ENCODE measurements at regions not wholly inside any gene's neighbourhood (a gene's known extent, or its start where the extent isn't known, plus 50 kb on each side); places are given as distances from the start of the nearest gene placed in this dataset.
"Not testable (repeated sequence)": the region's sequence is repeated elsewhere in the genome, so short reads cannot be mapped to it uniquely, and the experiment has no call there.

- H3K36me3 Mint-ChIP-seq (ENCODE audit: low read depth), result no peaks in the 10 kb centered on the region
Observed at GRCh38 chr5:25544652-25545249, 900.0 kb upstream of the CDH10 start.

GRCh38 chr5:25540628-25541027, 895.9 kb upstream of the CDH10 start:
- Mint-ChIP-seq H3K4me3 (no peak overlapping the region), H3K27ac (no peak overlapping the region), H3K9me3 (no peaks in the 10 kb centered on the region), H3K36me3 (ENCODE audit: low read depth) (no peaks in the 10 kb centered on the region), H3K4me1 (no peaks in the 10 kb centered on the region), H3K27me3 (no peaks in the 10 kb centered on the region)
- ATAC-seq (replicated peaks), result no peak

More at GRCh38 chr5:25544652-25545249, 900.0 kb upstream of the CDH10 start:
- Mint-ChIP-seq H3K4me1 (no peaks in the 10 kb centered on the region), H3K27ac (no peak overlapping the region), H3K4me3 (no peak overlapping the region), H3K27me3 (no peaks in the 10 kb centered on the region), H3K9me3 (no peaks in the 10 kb centered on the region)
- ATAC-seq (replicated peaks), result no peak

GRCh38 chr5:25539536-25539935, 894.8 kb upstream of the CDH10 start:
- no peak for ATAC-seq (replicated peaks)
- Mint-ChIP-seq H3K27me3 (no peaks in the 10 kb centered on the region), H3K4me1 (no peaks in the 10 kb centered on the region), H3K9me3 (no peaks in the 10 kb centered on the region), H3K4me3 (no peak overlapping the region), H3K27ac (no peak overlapping the region), H3K36me3 (ENCODE audit: low read depth) (no peaks in the 10 kb centered on the region)

GRCh38 chr5:25536461-25536860, 891.7 kb upstream of the CDH10 start:
- not testable (repeated sequence) for H3K27ac Mint-ChIP-seq; H3K4me1 Mint-ChIP-seq; ATAC-seq (replicated peaks); H3K27me3 Mint-ChIP-seq; H3K4me3 Mint-ChIP-seq; H3K9me3 Mint-ChIP-seq; H3K36me3 Mint-ChIP-seq (ENCODE audit: low read depth)

DNA sequence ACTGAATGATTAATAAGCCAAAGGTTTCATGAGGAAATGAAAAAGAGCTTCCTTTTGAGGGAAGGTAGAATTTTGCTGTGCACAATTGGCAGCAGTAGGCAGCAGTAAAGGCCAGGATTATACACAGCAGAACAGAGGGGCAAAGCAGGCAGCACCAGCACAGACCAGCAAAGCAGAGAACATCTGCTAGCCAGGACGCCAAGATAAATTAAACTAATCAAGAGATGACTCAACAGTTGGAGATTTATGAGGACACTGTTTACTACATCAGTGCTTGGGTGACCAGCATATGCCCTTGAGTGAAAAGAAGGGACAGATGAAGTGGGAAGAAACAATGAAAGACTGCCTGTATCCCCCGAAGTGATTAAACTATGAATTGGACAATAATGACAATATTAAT, 871.4 kb upstream of the CDH10 start:
- peaks cover 8% of the 10 kb centered on the region for H3K9me3 Mint-ChIP-seq
- H3K36me3 Mint-ChIP-seq (ENCODE audit: low read depth), result no peaks in the 10 kb centered on the region
- H3K4me3 Mint-ChIP-seq, result no peak overlapping the region
- H3K27ac Mint-ChIP-seq, result no peak overlapping the region
- no peaks in the 10 kb centered on the region for H3K4me1 Mint-ChIP-seq
- no peak for ATAC-seq (replicated peaks)
- H3K27me3 Mint-ChIP-seq, result no peaks in the 10 kb centered on the region

GRCh38 chr5:25515525-25515924, 870.7 kb upstream of the CDH10 start:
- H3K27ac Mint-ChIP-seq, result no peak overlapping the region
- H3K9me3 Mint-ChIP-seq, result peaks cover 8% of the 10 kb centered on the region
- ATAC-seq (replicated peaks), result no peak
- no peak overlapping the region for H3K4me3 Mint-ChIP-seq
- no peaks in the 10 kb centered on the region for H3K4me1 Mint-ChIP-seq
- no peaks in the 10 kb centered on the region for H3K27me3 Mint-ChIP-seq
- no peaks in the 10 kb centered on the region for H3K36me3 Mint-ChIP-seq (ENCODE audit: low read depth)

GRCh38 chr5:25510692-25511091, 865.9 kb upstream of the CDH10 start:
- not testable (repeated sequence) for H3K27me3 Mint-ChIP-seq; H3K4me3 Mint-ChIP-seq; H3K27ac Mint-ChIP-seq; H3K9me3 Mint-ChIP-seq; ATAC-seq (replicated peaks); H3K36me3 Mint-ChIP-seq (ENCODE audit: low read depth); H3K4me1 Mint-ChIP-seq

DNA sequence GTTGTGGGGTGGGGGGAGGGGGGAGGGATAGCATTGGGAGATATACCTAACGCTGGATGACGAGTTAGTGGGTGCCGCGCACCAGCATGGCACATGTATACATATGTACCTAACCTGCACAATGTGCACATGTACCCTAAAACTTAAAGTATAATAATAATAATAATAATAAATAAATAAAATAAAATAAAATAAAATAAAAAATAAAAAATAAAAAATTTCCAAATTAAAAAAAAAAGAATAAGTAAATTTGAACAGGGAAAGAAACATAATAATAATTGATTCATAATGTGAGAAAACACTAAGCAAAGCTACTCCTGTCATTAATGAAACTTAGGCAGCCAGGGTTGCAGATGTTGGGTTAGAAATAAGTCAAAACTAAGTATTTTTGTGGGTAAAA, 863.2 kb upstream of the CDH10 start:
- not testable (repeated sequence) for H3K27ac Mint-ChIP-seq; H3K36me3 Mint-ChIP-seq (ENCODE audit: low read depth); H3K4me1 Mint-ChIP-seq; H3K4me3 Mint-ChIP-seq; ATAC-seq (replicated peaks); H3K27me3 Mint-ChIP-seq; H3K9me3 Mint-ChIP-seq

- H3K27me3 Mint-ChIP-seq, result no peaks in the 10 kb centered on the region
- H3K36me3 Mint-ChIP-seq (ENCODE audit: low read depth), result no peaks in the 10 kb centered on the region
- ATAC-seq (replicated peaks), result no peak
- no peaks in the 10 kb centered on the region for H3K4me1 Mint-ChIP-seq
- H3K9me3 Mint-ChIP-seq, result peaks cover 6% of the 10 kb centered on the region
- no peak overlapping the region for H3K27ac Mint-ChIP-seq
- H3K4me3 Mint-ChIP-seq, result no peak overlapping the region
Observed at GRCh38 chr5:25500635-25501034, 855.9 kb upstream of the CDH10 start.

- ATAC-seq (replicated peaks), result no peak
- Mint-ChIP-seq H3K9me3 (peaks cover 11% of the 10 kb centered on the region), H3K27ac (no peak overlapping the region), H3K36me3 (ENCODE audit: low read depth) (no peaks in the 10 kb centered on the region), H3K4me3 (no peak overlapping the region), H3K4me1 (no peaks in the 10 kb centered on the region), H3K27me3 (no peaks in the 10 kb centered on the region)
Observed at GRCh38 chr5:25489834-25490538, 845.2 kb upstream of the CDH10 start.

GRCh38 chr5:25488119-25488518, 843.3 kb upstream of the CDH10 start:
- no peak for ATAC-seq (replicated peaks)
- Mint-ChIP-seq H3K9me3 (peaks cover 15% of the 10 kb centered on the region), H3K27ac (no peak overlapping the region), H3K27me3 (no peaks in the 10 kb centered on the region), H3K4me3 (no peak overlapping the region), H3K36me3 (ENCODE audit: low read depth) (no peaks in the 10 kb centered on the region), H3K4me1 (no peaks in the 10 kb centered on the region)

GRCh38 chr5:25484391-25484790, 839.6 kb upstream of the CDH10 start:
- H3K27ac Mint-ChIP-seq, result no peak overlapping the region
- no peak overlapping the region for H3K4me3 Mint-ChIP-seq
- H3K36me3 Mint-ChIP-seq (ENCODE audit: low read depth), result no peaks in the 10 kb centered on the region
- ATAC-seq (replicated peaks), result no peak
- no peaks in the 10 kb centered on the region for H3K4me1 Mint-ChIP-seq
- H3K27me3 Mint-ChIP-seq, result no peaks in the 10 kb centered on the region
- peaks cover 15% of the 10 kb centered on the region for H3K9me3 Mint-ChIP-seq

GRCh38 chr5:25481463-25481862, 836.7 kb upstream of the CDH10 start:
- H3K4me3 Mint-ChIP-seq, result no peak overlapping the region
- no peaks in the 10 kb centered on the region for H3K27me3 Mint-ChIP-seq
- H3K4me1 Mint-ChIP-seq, result no peaks in the 10 kb centered on the region

DNA sequence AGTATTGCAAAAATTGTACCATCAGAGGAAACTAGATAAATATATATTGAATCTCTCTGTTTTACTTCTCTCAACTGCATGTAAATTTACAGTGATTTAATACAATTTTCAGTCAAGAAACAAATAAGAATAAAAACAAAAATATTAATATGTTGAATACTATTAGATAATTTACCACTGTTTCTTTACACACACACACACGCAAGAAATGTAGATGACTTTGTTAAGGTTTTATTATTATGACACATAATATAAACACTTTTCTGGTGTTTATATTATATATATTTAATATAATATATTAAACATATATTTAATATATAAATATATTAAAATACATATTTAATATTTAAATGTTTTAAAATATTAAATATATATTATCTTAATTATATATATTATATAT, 814.3 kb upstream of the CDH10 start:
- Mint-ChIP-seq H3K27ac (no peak overlapping the region), H3K27me3 (no peaks in the 10 kb centered on the region), H3K36me3 (ENCODE audit: low read depth) (no peaks in the 10 kb centered on the region), H3K4me1 (no peaks in the 10 kb centered on the region), H3K4me3 (no peak overlapping the region), H3K9me3 (peaks cover 14% of the 10 kb centered on the region)
- ATAC-seq (replicated peaks), result no peak

More at GRCh38 chr5:25481463-25481862, 836.7 kb upstream of the CDH10 start:
- ATAC-seq (replicated peaks), result no peak
- Mint-ChIP-seq H3K36me3 (ENCODE audit: low read depth) (no peaks in the 10 kb centered on the region), H3K9me3 (peaks cover 7% of the 10 kb centered on the region), H3K27ac (no peak overlapping the region)

- H3K27me3 Mint-ChIP-seq, result no peaks in the 10 kb centered on the region
- no peak overlapping the region for H3K4me3 Mint-ChIP-seq
- H3K36me3 Mint-ChIP-seq (ENCODE audit: low read depth), result no peaks in the 10 kb centered on the region
- no peaks in the 10 kb centered on the region for H3K4me1 Mint-ChIP-seq
- peaks cover 14% of the 10 kb centered on the region for H3K9me3 Mint-ChIP-seq
- no peak overlapping the region for H3K27ac Mint-ChIP-seq
- peak; percentile 73 for ATAC-seq (replicated peaks)
Observed at GRCh38 chr5:25458628-25459027, 813.9 kb upstream of the CDH10 start.

Data from activated T-helper 17 cell treated with anti-CD3 and anti-CD28 coated beads, Interleukin-2, amount 50 U/mL, for 72 hours (primary cell).